PFSK-1 (cell line): ENCODE measurements at regions not wholly inside any gene's neighbourhood (a gene's known extent, or its start where the extent isn't known, plus 50 kb on each side); places are given as distances from the start of the nearest gene placed in this dataset.

Source experiments
- FOXP2 ChIP-seq: optimal IDR thresholded peaks from 2 replicates; pipeline ENCODE3; 2011; ENCODE audit warnings: borderline replicate concordance, control low read depth, inconsistent platforms; ENCODE audit not compliant: insufficient read depth; ENCODE audit errors: extremely low read length, extremely low read depth
- POLR2AphosphoS5 ChIP-seq: IDR thresholded peaks from 2 replicates; pipeline ENCODE4 v1.6.1; 2012; ENCODE audit warnings: low read depth, mild to moderate bottlenecking, control low read depth, low read length, moderate library complexity
- REST ChIP-seq, 2 experiments: IDR thresholded peaks; 2 replicates each; pipeline versions ENCODE4 v1.6.1 to v1.8.0; 2011 to 2012; ENCODE audit warnings: low read depth in 2 of 2, low read length in 2 of 2, control low read depth in 1 of 2, inconsistent platforms in 1 of 2, mild to moderate bottlenecking in 1 of 2, moderate library complexity in 1 of 2; ENCODE audit not compliant: insufficient read depth in 1 of 2
- SIN3A ChIP-seq: IDR thresholded peaks from 2 replicates; pipeline ENCODE4 v1.6.1; 2012; ENCODE audit warnings: mild to moderate bottlenecking, low read length, moderate library complexity, borderline replicate concordance; ENCODE audit not compliant: insufficient read depth
- TAF1 ChIP-seq: IDR thresholded peaks from 2 replicates; pipeline ENCODE4 v1.6.1; 2012; ENCODE audit warnings: low read length, control low read depth, borderline replicate concordance; ENCODE audit not compliant: insufficient read depth

DNA sequence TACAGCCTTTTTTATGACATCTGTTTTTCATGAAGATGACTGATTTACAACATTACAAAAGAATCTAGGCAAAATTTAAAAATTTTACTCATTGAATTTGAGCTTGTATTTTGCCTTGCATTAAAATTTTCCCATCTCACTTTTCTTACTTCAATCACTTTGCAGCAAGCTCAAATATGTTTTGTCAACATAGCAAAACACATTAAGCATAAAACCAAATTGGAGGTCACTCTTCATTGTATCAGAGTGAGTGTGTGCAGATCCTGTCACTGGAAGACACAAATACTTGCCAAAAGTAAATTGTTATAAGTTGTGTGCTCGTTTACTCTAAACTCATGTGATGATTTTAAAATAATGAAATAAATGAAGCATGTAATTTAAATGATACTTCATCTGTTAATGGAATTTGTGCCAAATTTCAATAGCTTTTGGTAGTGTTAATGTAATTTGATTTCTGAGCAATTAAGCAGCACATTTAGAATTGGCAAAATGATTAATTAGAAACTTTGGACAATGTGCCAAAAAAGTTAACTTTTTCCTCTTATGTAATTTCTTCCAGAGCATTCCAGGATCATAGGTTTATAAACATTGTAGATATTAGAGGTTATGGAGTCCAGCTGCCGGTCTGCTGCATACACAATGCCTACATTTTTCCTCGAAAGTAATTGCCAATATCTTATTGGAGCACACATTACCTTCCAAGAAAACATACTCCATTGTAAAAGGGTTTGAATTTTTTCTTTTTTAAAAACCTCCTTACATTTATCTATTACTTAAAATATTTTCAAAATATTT lies 1078.2 kb upstream of the LRRTM3 start:
- TF ChIP-seq TAF1 (no peak), SIN3A (no peak), POLR2AphosphoS5 (no peak), REST (IDR thresholded peaks at IDR 0.05; ENCODE audit: insufficient read depth in 1 of 2, low read depth in 2 of 2, low read length in 2 of 2) (no peak), FOXP2 (no peak)

DNA sequence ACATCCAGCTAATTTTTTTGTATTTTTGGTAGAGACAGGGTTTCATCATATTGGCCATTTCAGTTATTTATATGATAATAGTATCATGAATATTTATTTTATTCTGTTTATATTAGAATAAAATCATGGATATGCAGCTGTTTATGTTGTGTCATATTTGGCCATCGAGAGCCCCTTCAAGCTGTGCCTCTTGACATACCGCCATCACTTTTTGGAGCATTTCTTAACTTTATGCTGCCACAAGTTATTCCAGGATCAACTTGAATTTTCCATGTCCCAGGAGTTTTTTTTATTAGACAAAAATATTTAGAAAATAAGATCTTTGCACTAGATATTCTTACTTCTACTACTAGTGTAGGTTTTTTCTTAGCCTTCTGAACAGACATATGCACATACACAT lies 1067.0 kb upstream of the LRRTM3 start:
- TF ChIP-seq REST (IDR thresholded peaks at IDR 0.05; ENCODE audit: insufficient read depth in 1 of 2, low read depth in 2 of 2, low read length in 2 of 2), result no peak
- TF ChIP-seq POLR2AphosphoS5, result no peak
- no peak for TF ChIP-seq SIN3A
- no peak for TF ChIP-seq FOXP2
- TF ChIP-seq TAF1, result no peak

- TF ChIP-seq FOXP2, result no peak
- no peak for TF ChIP-seq TAF1
- no peak for TF ChIP-seq SIN3A
- TF ChIP-seq POLR2AphosphoS5, result no peak
- no peak for TF ChIP-seq REST (IDR thresholded peaks at IDR 0.05; ENCODE audit: insufficient read depth in 1 of 2, low read depth in 2 of 2, low read length in 2 of 2)
Observed at GRCh38 chr10:65861249-65861648, 1064.6 kb upstream of the LRRTM3 start.
